ENCODE measurements at regions not wholly inside any gene's neighbourhood (a gene's known extent, or its start where the extent isn't known, plus 50 kb on each side); places are given as distances from the start of the nearest gene placed in this dataset.

DNA sequence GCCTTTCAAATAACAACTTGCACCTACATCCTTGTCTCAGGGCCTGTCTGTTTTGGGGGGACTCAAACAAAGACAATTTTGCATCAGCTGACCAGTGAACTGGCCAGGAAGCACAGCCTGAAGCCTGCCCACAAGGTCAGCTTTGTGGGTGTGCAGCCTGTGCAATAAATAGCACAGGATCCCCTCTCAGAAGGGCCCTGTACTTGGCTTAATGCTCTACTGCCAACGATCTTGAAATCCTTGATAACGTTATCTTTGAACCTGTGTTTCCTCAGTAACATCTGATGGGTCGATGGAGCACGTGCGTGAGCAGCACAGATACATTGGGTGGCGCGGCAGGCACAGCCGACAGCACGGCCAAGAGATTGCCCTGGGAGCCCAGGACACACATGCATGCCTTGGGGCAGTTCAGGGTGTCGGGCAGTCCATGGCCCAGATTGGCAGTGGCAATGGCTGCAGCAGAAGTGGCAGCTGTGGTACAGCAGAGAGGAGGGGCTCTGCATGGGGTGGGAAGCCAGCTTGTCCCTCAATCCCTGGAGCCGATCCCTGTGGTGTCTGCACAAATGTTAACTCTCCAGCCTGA lies 58.8 kb upstream of the ATP6AP2 start:
- TF ChIP-seq, protein P1, sequence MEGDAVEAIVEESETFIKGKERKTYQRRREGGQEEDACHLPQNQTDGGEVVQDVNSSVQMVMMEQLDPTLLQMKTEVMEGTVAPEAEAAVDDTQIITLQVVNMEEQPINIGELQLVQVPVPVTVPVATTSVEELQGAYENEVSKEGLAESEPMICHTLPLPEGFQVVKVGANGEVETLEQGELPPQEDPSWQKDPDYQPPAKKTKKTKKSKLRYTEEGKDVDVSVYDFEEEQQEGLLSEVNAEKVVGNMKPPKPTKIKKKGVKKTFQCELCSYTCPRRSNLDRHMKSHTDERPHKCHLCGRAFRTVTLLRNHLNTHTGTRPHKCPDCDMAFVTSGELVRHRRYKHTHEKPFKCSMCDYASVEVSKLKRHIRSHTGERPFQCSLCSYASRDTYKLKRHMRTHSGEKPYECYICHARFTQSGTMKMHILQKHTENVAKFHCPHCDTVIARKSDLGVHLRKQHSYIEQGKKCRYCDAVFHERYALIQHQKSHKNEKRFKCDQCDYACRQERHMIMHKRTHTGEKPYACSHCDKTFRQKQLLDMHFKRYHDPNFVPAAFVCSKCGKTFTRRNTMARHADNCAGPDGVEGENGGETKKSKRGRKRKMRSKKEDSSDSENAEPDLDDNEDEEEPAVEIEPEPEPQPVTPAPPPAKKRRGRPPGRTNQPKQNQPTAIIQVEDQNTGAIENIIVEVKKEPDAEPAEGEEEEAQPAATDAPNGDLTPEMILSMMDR (IDR thresholded peaks at IDR 0.05): no peak
- ATAC-seq (no peak), DNase-seq (no peak)
- Histone ChIP-seq H3K4me1 (no peaks in the 10 kb centered on the region), H3K4me3 (no peak overlapping the region), H3K27me3 (no peaks in the 10 kb centered on the region), H3K27ac (no peak overlapping the region), H3K9me3 (no peaks in the 10 kb centered on the region), H3K36me3 (no peaks in the 10 kb centered on the region)
- intact Hi-C loops (cut with DNase I): no loop called here

DNA sequence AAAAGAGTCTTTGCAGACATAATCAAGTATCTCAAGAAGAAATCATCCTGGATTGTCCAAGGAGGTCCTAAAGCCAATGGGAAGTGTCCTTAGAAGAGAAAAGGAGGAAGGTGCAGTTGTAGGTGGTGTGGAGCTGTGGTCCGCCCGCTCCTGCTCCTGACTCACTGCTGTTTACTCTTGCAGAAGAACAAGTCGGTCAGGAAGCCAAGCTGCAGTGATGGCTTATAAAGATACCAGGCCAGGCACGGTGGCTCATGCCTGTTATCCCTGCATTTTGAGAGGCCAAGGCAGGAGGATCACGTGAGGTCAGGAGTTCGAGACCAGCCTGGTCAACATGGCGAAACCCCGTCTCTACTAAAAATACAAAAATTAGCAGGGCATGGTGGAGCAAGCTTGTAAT lies 66.4 kb upstream of the ATP6AP2 start:
- Histone ChIP-seq H3K9me3 (no peaks in the 10 kb centered on the region), H3K4me3 (no peak overlapping the region), H3K27me3 (no peaks in the 10 kb centered on the region), H3K36me3 (no peaks in the 10 kb centered on the region), H3K4me1 (no peaks in the 10 kb centered on the region), H3K27ac (no peak overlapping the region)
- TF ChIP-seq, protein P1 (IDR thresholded peaks at IDR 0.05): no peak
- ATAC-seq (no peak), DNase-seq (no peak)
- intact Hi-C loops (cut with DNase I): no loop called here

DNA sequence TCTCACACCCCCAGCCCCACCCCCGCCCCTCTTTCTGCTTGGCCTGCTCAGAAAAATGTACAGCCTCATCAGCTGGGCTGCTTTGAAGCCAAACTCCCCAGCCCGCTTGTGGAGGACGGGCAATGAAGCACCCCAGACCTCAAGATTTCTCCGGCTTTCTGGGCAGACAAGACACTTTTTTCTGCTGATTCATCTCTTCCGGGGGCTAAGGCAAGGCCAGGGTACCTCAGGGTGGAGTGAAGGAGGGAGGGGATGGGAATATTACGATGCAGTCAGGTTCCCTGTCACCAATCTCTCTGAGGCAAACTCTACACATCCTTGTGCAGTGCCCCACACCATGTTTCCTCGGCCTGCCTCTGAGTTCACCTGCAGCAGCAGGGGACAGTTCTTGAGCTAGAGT lies 66.9 kb upstream of the ATP6AP2 start:
- H3K4me1 ChIP-seq: no peaks in the 10 kb centered on the region
- H3K27me3 ChIP-seq: no peaks in the 10 kb centered on the region
- no peak for ATAC-seq
- H3K9me3 ChIP-seq: no peaks in the 10 kb centered on the region
- DNase-seq: no peak
- no peak overlapping the region for H3K27ac ChIP-seq
- TF ChIP-seq, protein P1 (IDR thresholded peaks at IDR 0.05): no peak
- intact Hi-C loops (cut with DNase I): no loop called here
- no peaks in the 10 kb centered on the region for H3K36me3 ChIP-seq
- H3K4me3 ChIP-seq: no peak overlapping the region

DNA sequence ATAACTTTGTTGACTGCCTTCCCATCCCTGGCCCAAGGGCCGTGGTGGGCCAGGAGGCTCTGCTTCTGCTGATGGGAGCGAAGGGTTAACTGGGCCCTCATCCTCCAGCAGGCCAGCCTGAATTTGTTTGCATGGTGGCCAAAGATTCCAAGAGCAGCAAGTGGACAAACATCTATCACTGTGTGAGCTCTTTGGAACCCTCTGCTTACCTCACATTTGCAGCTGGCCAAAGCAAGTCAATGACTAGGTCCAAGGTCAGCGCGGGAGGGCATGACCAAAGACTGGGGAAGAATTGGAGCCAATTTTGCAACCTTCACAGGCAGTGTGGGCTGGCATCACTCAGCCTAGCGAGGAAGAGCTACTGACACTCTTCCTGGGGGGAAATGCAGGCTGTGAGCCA lies 67.8 kb upstream of the ATP6AP2 start:
- intact Hi-C loops (cut with DNase I): no loop called here
- Histone ChIP-seq H3K4me1 (no peaks in the 10 kb centered on the region), H3K27me3 (no peaks in the 10 kb centered on the region), H3K36me3 (no peaks in the 10 kb centered on the region), H3K9me3 (no peaks in the 10 kb centered on the region), H3K4me3 (no peak overlapping the region), H3K27ac (no peak overlapping the region)
- TF ChIP-seq, protein P1 (IDR thresholded peaks at IDR 0.05): no peak
- ATAC-seq: no peak
- DNase-seq: no peak

DNA sequence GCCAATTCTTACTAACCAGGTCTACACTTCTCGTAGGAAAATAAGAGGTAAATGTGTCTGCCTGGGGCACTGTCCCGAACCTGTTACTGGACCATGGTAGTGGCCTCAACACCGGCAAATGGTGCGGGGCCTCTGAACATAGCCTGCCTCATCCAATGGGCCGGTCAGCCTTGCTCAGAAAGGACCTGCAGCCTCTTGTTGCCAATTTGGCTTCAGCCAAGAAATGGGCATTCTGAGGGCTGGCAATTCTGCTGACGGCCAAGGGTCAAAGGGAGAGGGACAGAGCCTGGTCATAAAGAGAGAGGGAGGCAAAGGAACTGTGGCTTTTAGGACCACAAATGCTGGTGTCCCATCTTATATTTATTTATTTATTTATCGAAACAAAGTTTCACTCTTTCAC lies 69.5 kb upstream of the ATP6AP2 start:
- no peaks in the 10 kb centered on the region for H3K36me3 ChIP-seq
- no peak overlapping the region for H3K27ac ChIP-seq
- DNase-seq (no peak), ATAC-seq (no peak)
- H3K4me3 ChIP-seq: no peak overlapping the region
- no peaks in the 10 kb centered on the region for H3K9me3 ChIP-seq
- H3K27me3 ChIP-seq: no peaks in the 10 kb centered on the region
- TF ChIP-seq, protein P1 (IDR thresholded peaks at IDR 0.05): no peak
- no peaks in the 10 kb centered on the region for H3K4me1 ChIP-seq
- intact Hi-C loops (cut with DNase I): no loop called here

Data from left lung (tissue), 4 donors.